CD4-positive, alpha-beta T cell (primary cell): ENCODE measurements at regions not wholly inside any gene's neighbourhood (a gene's known extent, or its start where the extent isn't known, plus 50 kb on each side); places are given as distances from the start of the nearest gene placed in this dataset.

Experiments
- ATAC-seq: fragments of 200-7000 bp; cut with Tn5 transposase; one replicate; pipeline ENCODE4 v1.10.0; 2022; ENCODE audit warnings: mild to moderate bottlenecking; ENCODE audit not compliant: poor library complexity
- CTCF ChIA-PET: fragments of 350-600 bp; sonication (Branson Sonifier 250); formaldehyde crosslinking; loops from one replicate; lab custom pipeline; 2021; ENCODE audit warnings: antibody characterized with exemption, inconsistent platforms; lab: Charles Lee
- POLR2A ChIA-PET: fragments of 350-600 bp; sonication (Branson Sonifier 250); formaldehyde crosslinking; loops from one replicate; lab custom pipeline; 2021; ENCODE audit warnings: antibody characterized with exemption, inconsistent platforms; lab: Charles Lee
- DNase-seq, 14 experiments: peaks; one replicate each; pipeline ENCODE4 v3.0.0-alpha.2; 2013 to 2020; ENCODE audit warnings: mixed read lengths in 2 of 14
- H3K27ac ChIP-seq, 2 donors: one replicate each; pipeline versions ENCODE4 v1.5.1 to v1.7.0; 2013; ENCODE audit warnings: low read length in 2 of 2, low read depth in 1 of 2, mild to moderate bottlenecking in 1 of 2
- H3K27me3 ChIP-seq, 2 experiments: 1 replicate in 1 of 2; 2 replicates in 1 of 2; pipeline versions ENCODE4 v1.6.1 to v1.7.0; 2013; ENCODE audit warnings: low read length in 2 of 2, control low read depth in 1 of 2, mild to moderate bottlenecking in 1 of 2, moderate library complexity in 1 of 2; ENCODE audit not compliant: insufficient read depth in 2 of 2, control insufficient read depth in 1 of 2
- H3K36me3 ChIP-seq: one replicate; pipeline ENCODE4 v1.6.1; 2013; ENCODE audit warnings: low read length, control low read depth; ENCODE audit not compliant: insufficient read depth
- H3K4me1 ChIP-seq: one replicate; pipeline ENCODE4 v1.6.1; 2013; ENCODE audit warnings: low read length, control low read depth; ENCODE audit not compliant: insufficient read depth
- H3K4me3 ChIP-seq: one replicate; pipeline ENCODE4 v1.5.1; 2013; ENCODE audit warnings: mild to moderate bottlenecking, low read length, moderate library complexity
- H3K9me3 ChIP-seq, 2 experiments: 1 replicate in 1 of 2; 2 replicates in 1 of 2; pipeline versions ENCODE4 v1.6.1 to v1.7.0; 2013; ENCODE audit warnings: low read length in 2 of 2, mild to moderate bottlenecking in 2 of 2, control low read depth in 1 of 2, moderate library complexity in 1 of 2; ENCODE audit not compliant: control insufficient read depth in 1 of 2, insufficient read depth in 1 of 2
- H3K27ac Mint-ChIP-seq: one replicate; pipeline ENCODE4 v1.8.0; 2020; ENCODE audit warnings: mixed read lengths
- H3K27me3 Mint-ChIP-seq: one replicate; pipeline ENCODE4 v1.8.0; 2021; ENCODE audit warnings: mixed read lengths
- H3K36me3 Mint-ChIP-seq: one replicate; pipeline ENCODE4 v1.8.0; 2021; ENCODE audit warnings: low read depth, mixed read lengths
- H3K4me1 Mint-ChIP-seq: one replicate; pipeline ENCODE4 v1.8.0; 2021; ENCODE audit warnings: low read depth, mixed read lengths
- H3K4me3 Mint-ChIP-seq: one replicate; pipeline ENCODE4 v1.8.0; 2020; ENCODE audit warnings: mild to moderate bottlenecking, mixed read lengths
- H3K9me3 Mint-ChIP-seq: one replicate; pipeline ENCODE4 v1.8.0; 2020; ENCODE audit warnings: mixed read lengths
- intact Hi-C, 2 experiments: fragments of 100-400 bp; cut with DNase I in 1 of 2; cut with micrococcal nuclease in 1 of 2; formaldehyde crosslinking; loops; one replicate each; pipeline versions ENCODE4 v1.15.1 to v1.9.0; 2023 to 2025; cut with DNase I, micrococcal nuclease
- TF ChIP-seq, protein P1 (sequence below): fragments of 200-600 bp; IDR thresholded peaks from one replicate; pipeline ENCODE4 v1.8.0; 2022; ENCODE audit warnings: antibody characterized with exemption, mild to moderate bottlenecking

DNA sequence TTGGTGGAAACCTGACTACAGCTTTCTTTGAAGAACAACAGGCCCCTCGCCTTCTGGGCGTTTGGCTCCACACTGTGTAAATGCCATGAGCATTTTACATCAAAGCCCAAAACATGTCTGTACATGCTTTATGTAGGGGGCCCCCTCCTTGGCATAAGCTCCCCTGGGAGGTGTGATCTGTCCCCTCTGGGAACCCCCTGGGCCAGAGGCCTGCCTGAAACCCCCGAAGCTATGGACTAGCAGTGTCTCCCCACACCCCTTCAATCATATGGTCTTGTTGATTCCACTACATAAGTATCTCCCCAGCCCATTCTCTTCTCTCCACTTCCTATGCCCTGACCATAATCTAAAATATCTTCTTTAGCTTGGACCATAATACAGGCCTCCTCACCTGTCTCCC is 241.5 kb downstream of the C1orf94 start:
- Mint-ChIP-seq H3K4me3 (no peak overlapping the region), H3K27me3 (peaks cover 31% of the 10 kb centered on the region), H3K4me1 (no peaks in the 10 kb centered on the region), H3K36me3 (no peaks in the 10 kb centered on the region), H3K9me3 (no peaks in the 10 kb centered on the region), H3K27ac (no peak overlapping the region)
- H3K27ac ChIP-seq, result no peak overlapping the region
- no peaks in the 10 kb centered on the region for H3K9me3 ChIP-seq
- peaks cover 0 to 2% of the 10 kb centered on the region in 2 experiments for H3K27me3 ChIP-seq
- no peak overlapping the region for H3K4me3 ChIP-seq
- no peaks in the 10 kb centered on the region for H3K4me1 ChIP-seq
- ATAC-seq (no peak), DNase-seq (no peak)
- ChIA-PET CTCF (no interaction called here), POLR2A (no interaction called here)
- TF ChIP-seq, protein P1, sequence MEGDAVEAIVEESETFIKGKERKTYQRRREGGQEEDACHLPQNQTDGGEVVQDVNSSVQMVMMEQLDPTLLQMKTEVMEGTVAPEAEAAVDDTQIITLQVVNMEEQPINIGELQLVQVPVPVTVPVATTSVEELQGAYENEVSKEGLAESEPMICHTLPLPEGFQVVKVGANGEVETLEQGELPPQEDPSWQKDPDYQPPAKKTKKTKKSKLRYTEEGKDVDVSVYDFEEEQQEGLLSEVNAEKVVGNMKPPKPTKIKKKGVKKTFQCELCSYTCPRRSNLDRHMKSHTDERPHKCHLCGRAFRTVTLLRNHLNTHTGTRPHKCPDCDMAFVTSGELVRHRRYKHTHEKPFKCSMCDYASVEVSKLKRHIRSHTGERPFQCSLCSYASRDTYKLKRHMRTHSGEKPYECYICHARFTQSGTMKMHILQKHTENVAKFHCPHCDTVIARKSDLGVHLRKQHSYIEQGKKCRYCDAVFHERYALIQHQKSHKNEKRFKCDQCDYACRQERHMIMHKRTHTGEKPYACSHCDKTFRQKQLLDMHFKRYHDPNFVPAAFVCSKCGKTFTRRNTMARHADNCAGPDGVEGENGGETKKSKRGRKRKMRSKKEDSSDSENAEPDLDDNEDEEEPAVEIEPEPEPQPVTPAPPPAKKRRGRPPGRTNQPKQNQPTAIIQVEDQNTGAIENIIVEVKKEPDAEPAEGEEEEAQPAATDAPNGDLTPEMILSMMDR, result no peak
- no peaks in the 10 kb centered on the region for H3K36me3 ChIP-seq
- intact Hi-C loops, result no loop called here

DNA sequence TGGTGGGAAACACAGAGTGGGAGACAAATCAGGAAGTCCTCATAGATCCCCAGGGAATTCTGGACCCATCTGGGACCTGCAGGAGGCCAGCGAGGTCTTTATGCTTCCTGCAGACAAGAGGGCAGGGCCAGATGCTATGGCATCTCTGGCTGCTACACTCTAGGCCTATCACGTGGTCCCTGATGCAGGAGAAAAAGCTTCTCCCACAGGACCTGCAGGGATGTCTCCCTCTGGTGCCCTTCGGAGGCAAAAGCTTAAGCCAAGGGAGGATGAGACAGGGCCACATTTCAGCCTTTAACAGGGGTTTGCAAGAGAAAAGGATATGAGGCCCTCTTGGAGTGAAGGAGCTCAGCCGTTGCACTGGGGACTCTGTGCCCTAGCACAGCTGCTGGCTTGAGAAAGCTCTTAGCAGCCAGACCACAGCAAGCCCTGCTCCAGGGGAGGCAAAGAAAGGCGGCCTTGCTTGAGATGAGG is 243.0 kb downstream of the C1orf94 start:
- Mint-ChIP-seq H3K27me3 (peaks cover 38% of the 10 kb centered on the region), H3K4me1 (no peaks in the 10 kb centered on the region), H3K27ac (no peak overlapping the region), H3K4me3 (no peak overlapping the region), H3K9me3 (no peaks in the 10 kb centered on the region), H3K36me3 (no peaks in the 10 kb centered on the region)
- intact Hi-C loops, result no loop called here
- no peaks in the 10 kb centered on the region for H3K4me1 ChIP-seq
- ChIA-PET POLR2A (no interaction called here), CTCF (no interaction called here)
- H3K9me3 ChIP-seq, result no peaks in the 10 kb centered on the region
- H3K27ac ChIP-seq, result no peak overlapping the region
- no peak overlapping the region for H3K4me3 ChIP-seq
- DNase-seq, result no peak
- peaks cover 0 to 2% of the 10 kb centered on the region in 2 experiments for H3K27me3 ChIP-seq
- no peak for ATAC-seq
- TF ChIP-seq, protein P1, result no peak
- no peaks in the 10 kb centered on the region for H3K36me3 ChIP-seq

DNA sequence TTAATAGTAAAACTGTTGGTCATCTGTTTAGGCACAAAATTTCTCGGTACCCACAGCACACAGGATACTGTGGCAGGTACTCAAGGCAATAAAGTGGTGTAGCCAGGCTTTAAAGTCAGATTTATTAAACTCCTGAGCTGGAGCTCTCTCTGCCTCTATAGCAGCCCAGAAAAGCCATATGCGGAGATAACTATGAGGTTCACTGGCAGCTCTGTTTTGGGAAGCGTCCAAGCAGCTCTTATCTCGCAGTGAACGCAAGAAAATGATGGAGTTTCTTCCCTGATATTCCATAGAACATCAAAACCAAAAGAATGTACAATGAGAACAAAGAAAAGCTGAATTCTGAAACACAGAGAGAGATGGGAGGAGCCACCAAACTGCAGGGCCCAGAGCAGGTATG is 248.3 kb downstream of the C1orf94 start:
- Mint-ChIP-seq H3K4me3 (no peak overlapping the region), H3K27ac (no peak overlapping the region), H3K36me3 (no peaks in the 10 kb centered on the region), H3K4me1 (no peaks in the 10 kb centered on the region), H3K27me3 (peaks cover 27% of the 10 kb centered on the region), H3K9me3 (no peaks in the 10 kb centered on the region)
- no peak overlapping the region for H3K4me3 ChIP-seq
- DNase-seq (no peak), ATAC-seq (no peak)
- POLR2A ChIA-PET, result no interaction called here
- H3K9me3 ChIP-seq, result no peaks in the 10 kb centered on the region
- peaks cover 0 to 5% of the 10 kb centered on the region in 2 experiments for H3K27me3 ChIP-seq
- no peak overlapping the region for H3K27ac ChIP-seq
- TF ChIP-seq, protein P1, result no peak
- H3K4me1 ChIP-seq, result no peaks in the 10 kb centered on the region
- H3K36me3 ChIP-seq, result no peaks in the 10 kb centered on the region
- CTCF ChIA-PET, result no interaction called here
- intact Hi-C loops, result no loop called here
